Fibroblast of skin of scalp (primary cell): ENCODE measurements at regions not wholly inside any gene's neighbourhood (a gene's known extent, or its start where the extent isn't known, plus 50 kb on each side); places are given as distances from the start of the nearest gene placed in this dataset.
"Not testable (repeated sequence)": the region's sequence is repeated elsewhere in the genome, so short reads cannot be mapped to it uniquely, and the experiment has no call there.

Experiments used
- DNase-seq: peaks from one replicate; pipeline ENCODE4 v3.0.0-alpha.2; 2013

GRCh38 chr10:84944187-84944586 lies 615.8 kb downstream of the CCSER2 start:
- DNase-seq: no peak

DNA sequence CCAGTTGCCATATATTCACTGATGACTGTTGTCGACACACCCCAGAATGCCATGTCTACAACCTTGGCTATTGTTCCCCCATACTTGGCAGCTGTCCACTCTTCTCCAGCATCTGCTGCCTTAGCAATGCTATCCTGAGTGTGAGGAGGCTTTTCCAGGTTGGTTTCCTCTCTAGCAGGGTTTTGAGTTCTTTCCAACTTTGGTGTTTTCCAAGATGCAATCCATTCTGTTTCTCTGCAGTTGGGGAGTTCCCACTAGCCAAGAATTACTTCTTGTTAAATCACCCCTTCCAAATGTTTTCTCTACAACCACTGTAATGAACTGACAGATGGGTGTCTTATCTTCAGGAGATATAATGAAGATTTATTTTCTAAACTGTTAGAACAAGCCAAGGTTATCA lies 617.4 kb downstream of the CCSER2 start:
- no peak for DNase-seq

- DNase-seq: no peak
These were observed 618.5 kb downstream of the CCSER2 start for GRCh38 chr10:84946904-84947303.

DNA sequence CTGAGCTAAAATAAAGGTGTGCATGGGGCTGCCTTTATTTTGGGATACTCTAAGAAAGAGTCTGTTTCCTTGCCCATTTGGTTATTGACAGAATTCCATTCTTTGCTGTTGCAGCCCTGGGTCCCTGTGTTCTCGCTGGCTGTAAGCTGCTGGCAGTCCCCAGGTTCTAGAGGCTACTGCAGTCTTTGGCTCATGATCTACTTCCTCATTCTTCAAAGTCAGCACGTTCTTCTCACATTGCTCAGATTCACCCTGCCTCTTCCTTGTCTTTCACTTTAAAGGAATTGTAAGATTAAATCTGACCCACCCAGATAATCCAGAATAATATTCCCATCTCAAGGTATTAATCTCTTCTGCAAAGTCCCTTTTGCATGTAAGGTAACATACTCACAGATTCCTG lies 620.3 kb downstream of the CCSER2 start:
- DNase-seq: no peak

- no peak for DNase-seq
These were observed 623.2 kb downstream of the CCSER2 start for GRCh38 chr10:84951616-84952015.

- no peak for DNase-seq
These were observed 629.0 kb downstream of the CCSER2 start for GRCh38 chr10:84957427-84957826.

DNA sequence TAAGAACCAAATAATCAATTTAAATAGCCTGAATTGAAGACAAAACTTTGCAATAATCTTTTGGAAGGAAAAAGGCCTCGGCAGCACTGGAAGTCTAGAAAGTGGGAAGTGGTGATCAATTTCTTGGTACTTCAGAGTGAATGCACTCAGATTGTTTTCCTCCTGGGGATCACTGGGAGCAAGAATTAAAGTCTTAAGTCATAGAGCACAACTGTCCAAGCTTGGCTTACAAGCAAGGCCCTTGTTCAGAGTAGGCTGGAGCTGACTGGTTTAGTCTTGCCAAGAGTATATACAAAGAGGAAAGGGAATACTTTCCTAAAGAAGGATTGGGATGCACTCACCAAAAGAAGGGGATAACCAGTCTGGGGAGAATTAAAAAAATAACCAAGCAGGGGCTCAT lies 637.1 kb downstream of the CCSER2 start:
- DNase-seq: no peak

DNA sequence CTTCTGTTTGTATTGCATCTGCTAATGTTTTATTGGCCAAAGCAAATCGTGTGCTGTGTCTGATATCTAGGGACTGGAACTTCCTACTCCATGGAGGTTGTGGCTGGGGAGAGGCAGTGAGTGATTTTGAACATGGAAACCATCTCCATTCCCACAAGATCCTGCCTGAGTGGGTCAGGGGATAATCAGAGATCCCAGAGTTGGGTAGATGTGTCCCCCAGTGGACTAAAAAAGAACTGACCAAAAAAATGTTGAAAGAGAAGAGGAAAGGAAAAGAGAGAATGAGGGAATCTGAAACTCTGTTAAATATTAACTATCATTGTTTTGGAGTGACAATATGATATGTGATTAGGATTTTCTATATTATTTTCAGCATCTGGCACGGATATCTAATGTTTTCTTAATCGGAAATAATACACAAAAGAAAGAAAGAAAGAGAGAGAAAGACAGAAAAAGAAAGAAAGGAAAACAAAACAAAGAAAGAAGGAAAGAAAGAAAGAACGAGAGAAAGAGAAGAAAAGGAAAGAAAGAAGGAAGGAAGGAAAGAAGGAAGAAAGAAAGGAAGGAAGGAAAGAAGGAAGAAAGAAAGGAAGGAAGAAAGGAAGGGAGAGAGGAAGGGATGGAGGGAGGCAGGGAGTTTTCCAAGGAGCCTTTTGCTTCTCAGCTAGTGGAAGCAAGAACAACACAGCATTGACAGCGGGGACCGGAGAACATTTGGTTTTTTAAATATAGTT lies 638.5 kb downstream of the CCSER2 start:
- DNase-seq: no peak

DNA sequence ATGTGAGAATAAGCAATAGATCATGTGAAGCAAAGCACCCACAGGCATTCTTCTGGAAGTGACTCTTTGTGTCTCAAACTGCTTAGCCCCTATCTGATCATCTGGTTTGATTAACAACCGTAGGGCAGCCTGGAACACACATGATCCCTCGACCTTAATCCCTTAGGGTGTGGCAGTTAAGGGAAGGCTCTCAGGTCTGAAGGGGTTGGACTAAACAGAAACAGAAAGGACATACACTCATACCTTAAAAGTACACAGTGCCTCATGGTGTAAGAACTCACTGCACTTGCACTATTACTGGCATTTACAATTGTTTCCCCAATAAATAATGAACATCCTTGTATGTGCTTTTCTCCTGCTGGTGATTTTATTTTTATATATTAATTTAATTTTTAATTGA lies 640.9 kb downstream of the CCSER2 start:
- not testable (repeated sequence) for DNase-seq

DNA sequence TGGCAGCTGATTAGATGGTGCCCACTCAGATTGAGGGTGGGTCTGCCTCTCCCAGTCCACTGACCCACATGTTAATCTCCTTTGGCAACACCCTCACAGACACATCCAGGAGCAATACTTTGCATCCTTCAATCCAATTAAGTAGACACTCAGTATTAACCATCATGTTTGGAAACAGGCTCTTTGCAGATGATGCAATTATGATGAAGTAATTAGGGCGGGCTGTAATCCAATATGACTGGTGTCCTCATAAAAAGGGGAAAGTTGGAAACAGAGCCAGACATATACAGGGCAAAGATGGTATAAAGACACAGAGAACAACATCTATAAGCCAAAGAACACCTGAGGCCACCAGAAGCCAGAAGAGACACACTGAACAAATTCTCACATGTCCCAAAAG lies 658.6 kb downstream of the CCSER2 start:
- no peak for DNase-seq

DNA sequence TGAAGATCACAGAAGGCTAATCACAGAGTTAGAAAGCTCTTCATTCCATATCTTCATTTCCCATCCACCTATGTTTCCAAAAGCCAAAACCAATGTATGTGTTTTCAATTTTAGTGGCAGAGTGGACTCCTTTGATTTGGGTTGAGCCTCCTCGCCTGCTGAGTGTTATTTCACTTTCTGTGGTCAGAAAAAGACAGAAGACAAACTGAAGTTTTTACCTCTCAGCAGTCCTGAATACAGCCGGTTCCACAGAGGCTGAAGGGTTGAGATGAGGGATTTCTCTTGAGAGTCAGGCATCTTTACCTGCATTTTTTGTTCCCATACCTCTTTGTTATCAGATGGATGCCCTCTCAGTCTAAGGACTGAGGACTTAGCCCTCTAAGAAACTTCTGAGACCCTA lies 659.6 kb downstream of the CCSER2 start:
- no peak for DNase-seq

- no peak for DNase-seq
These were observed 662.3 kb downstream of the CCSER2 start for GRCh38 chr10:84990713-84991112.

GRCh38 chr10:84991301-84991700 lies 662.9 kb downstream of the CCSER2 start:
- no peak for DNase-seq

GRCh38 chr10:84993251-84994035 lies 665.1 kb downstream of the CCSER2 start:
- no peak for DNase-seq

- no peak for DNase-seq
These were observed 666.3 kb downstream of the CCSER2 start for GRCh38 chr10:84994722-84995121.

DNA sequence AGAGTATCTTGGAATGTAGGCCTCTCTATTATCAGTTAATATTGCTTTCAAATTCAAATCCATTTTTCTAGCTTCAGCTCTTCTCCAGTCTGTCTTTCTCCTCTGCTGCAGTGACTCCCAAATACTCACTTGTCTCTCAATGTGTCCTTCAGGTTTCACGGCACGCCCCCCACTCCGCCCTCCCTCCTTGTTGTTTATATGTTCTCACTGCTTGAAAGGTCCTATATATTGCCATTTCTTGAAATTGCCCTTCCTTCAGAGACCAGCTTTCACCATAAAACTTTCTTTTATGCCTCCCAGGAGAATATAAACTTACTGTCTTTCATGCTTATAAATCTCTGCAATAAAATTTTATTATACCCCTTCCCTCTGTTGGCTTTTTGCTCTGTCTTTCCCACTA lies 668.2 kb downstream of the CCSER2 start:
- no peak for DNase-seq

DNA sequence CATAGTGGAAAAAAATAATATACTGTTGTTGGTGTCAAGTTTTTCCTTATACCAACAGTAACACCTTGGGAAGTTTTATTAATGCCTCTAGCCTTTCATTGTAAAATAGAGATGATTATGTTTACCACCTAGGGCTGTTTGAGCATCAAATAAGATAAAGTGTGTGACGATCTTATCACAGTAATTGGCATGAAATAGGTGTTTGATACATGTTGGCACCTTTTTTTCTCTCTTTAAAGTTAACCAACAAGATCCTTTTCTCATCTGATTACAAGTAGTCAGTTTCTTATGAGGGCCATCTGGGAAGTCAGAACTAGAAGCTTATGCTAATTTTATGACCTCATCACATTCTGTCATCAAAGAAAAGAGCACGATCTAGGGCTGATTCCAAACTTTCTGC lies 669.5 kb downstream of the CCSER2 start:
- DNase-seq: no peak

GRCh38 chr10:84999929-85000328 lies 671.5 kb downstream of the CCSER2 start:
- no peak for DNase-seq

DNA sequence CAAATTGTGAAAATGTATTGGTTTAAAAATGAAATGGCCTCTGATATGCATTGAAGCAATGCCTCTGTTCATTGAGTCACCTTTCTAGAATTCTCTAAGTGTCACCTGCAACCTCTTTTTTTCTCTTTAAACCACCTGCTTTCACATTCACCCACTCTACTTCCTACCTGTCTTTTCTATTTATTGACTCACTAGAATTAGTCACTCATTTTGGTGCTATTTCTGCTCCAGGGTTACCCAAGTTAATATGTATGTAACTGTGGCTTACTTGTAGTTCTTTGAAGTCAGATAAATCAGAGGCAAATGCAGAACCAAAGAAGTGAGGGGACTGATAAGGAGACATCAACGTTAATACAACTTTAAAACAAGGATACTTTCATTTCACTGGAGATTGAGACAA lies 674.7 kb downstream of the CCSER2 start:
- DNase-seq: no peak

- no peak for DNase-seq
These were observed 680.2 kb downstream of the CCSER2 start for GRCh38 chr10:85008488-85009184.

DNA sequence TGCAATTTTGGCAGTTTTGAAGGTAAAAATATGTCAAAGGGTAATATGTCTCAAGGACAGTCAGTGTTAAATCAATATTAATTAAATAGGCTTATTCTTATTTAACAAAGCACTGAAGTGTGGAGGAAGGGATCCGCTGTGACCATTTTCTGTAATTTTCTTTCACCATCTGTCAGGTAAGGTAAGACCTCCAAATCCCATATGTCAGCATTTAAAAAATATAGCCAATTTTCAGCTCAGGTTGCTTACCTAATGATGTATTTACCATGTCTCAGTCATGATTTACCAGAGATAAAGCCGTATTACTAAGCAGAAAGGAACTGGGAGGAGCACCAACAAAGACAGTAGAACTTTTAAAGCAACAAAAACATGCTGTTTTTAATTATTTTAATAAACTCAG lies 683.9 kb downstream of the CCSER2 start:
- DNase-seq: no peak

DNA sequence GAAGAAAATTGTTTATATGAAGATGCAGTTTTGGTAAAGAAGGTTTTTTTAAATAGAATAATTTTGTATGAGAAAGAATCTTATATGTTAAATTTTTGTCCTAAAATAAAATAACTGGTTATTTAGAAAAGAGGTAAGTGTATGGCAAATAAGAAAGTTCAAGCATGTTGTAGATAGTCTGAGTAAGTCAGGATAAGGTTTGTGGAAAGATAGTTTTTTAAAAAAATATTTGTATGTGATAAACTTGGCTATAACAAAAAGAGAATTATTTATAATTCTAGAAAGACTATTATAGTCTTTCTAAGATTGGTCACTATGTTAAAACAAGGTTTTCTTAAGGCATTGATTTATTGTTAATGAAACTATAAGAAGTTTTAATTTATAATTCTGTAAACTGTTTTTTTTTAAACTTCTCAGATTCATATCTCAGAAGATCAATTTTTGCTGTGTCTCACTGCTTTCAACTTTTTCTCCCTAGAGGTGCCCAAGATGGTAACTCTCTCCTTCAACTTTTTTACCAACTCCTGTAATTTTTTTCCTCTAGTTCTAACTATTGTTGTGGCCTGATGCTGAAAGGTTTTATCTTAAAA lies 698.6 kb downstream of the CCSER2 start:
- no peak for DNase-seq

- DNase-seq: no peak
These were observed 704.6 kb downstream of the CCSER2 start for GRCh38 chr10:85032981-85033380.
